ENCODE measurements at regions not wholly inside any gene's neighbourhood (a gene's known extent, or its start where the extent isn't known, plus 50 kb on each side); places are given as distances from the start of the nearest gene placed in this dataset.

DNA sequence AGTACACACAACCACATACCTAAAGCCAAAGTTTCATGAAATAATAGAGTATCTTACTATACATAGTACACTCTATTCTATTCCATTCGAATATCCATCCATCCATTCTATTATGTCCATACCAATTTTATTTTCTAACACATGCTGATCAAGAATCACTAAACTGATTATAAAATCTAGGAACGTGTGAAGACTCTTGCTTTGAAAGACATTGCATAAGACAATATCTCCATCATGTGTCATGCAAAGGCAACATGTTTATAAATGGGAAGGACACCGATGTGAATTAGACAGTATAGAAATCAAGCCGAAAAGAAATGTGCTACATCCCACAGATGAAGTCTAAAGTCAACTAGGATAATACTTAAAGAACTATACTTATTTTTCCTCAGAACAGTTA, 1561.5 kb upstream of the TENM4 start:
- no peak for TF ChIP-seq TAF1 (conservative IDR thresholded peaks at IDR 0.05)
- TF ChIP-seq, protein P1, sequence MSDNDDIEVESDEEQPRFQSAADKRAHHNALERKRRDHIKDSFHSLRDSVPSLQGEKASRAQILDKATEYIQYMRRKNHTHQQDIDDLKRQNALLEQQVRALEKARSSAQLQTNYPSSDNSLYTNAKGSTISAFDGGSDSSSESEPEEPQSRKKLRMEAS (IDR thresholded peaks at IDR 0.05), result no peak

Measured in liver (tissue), 2 donors.